CD1c-positive myeloid dendritic cell (primary cell): ENCODE measurements at regions not wholly inside any gene's neighbourhood (a gene's known extent, or its start where the extent isn't known, plus 50 kb on each side); places are given as distances from the start of the nearest gene placed in this dataset.
A peak's percentile ranks its signal among the peaks of the same experiment; 100 is the strongest.

Source experiments
- DNase-seq: peaks from one replicate; pipeline ENCODE4 v3.0.0-alpha.2; 2016; ENCODE audit errors: extremely low spot score

DNA sequence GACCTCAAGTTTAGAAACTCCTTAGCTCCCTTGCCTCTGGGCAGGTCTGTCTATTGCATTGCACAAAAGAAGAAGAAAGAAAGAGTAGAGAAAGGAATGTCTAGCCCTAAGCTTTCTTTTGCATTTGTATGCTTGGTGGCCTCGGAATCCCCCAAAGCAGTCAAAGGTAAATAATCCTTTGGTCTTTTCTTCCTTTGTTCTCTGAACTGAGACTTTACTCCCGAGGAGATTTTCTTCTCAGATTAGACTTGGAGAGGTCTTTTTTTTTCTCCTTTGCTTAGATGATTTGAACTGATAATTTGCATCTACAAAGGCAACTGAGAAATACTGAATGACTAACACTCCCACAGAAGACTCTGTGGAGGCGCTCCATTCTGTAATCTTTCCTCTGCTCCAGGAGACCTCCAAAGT is 93.2 kb downstream of the AKR1D1 start:
- DNase-seq = no peak

DNA sequence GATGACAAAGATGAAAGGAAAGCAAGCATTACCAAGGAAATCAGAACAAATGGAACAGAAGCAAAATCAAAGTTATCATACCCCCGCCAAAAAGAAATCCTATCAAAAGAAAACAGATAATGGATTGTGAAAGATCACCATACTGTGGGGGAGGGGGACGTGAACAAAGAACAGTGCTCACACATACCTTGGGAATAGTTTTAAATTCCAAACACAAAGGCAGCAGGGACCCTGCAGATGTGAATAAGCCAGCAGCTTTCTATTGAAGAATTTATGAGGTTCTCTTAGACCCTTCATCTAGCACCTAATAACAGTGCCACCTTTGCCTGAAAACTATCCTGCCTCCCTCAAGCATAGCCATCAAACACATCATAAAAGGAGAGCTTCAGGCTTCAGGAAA is 94.0 kb downstream of the AKR1D1 start:
- DNase-seq = no peak

DNA sequence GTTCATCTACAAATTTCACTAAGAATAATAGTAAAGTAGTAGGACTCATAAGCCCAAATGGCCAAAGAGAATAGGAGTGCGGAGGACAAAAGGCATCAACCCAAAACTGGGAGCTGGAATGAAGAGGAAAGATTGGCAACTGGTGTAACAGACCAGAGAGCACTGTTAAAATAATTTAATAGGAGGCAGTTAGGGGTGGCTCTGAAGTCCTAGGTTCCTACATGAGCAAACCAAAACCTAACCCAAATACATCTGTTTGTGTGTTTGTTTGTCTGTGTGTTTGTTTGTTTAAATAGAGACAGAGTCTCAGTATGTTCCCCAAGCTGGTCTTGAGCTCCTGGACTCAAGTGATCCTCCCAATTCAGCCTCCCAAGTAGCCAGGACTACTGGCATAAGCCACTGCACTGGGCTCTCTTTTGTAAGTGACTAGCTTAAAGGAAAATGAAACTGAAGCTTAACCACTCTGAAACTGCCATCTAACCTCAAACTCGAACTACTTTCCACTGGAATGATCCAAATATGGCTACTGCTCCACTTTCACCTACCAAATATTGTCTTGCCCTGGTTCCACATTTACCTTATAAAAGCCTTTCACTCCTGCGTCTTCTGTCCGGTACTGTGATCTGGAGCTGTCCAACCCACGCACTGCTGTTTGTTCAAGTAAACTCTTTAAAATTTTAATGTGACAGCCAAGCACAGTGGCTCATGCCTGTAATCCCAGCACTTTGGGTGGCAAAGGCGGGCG is 94.9 kb downstream of the AKR1D1 start:
- DNase-seq = no peak

DNA sequence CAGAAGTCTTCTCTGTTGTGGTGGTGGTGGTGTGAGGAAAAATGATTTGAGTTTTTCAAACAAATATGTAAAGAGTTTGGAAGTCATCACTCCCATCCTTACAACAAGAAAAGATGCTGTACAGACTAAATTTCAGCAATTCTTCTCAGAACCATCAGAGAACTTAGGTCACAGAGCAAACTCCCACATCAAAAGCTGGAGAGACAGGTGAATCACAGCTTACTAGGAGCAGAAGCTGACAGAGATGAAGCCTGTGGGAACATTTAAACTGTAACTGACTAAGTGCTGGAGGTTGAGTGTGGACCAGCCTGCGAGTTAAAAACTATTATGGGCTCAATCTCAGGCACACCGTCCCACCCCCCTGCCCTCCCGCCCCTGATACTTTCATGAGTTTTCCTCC is 97.3 kb downstream of the AKR1D1 start:
- DNase-seq = no peak

DNA sequence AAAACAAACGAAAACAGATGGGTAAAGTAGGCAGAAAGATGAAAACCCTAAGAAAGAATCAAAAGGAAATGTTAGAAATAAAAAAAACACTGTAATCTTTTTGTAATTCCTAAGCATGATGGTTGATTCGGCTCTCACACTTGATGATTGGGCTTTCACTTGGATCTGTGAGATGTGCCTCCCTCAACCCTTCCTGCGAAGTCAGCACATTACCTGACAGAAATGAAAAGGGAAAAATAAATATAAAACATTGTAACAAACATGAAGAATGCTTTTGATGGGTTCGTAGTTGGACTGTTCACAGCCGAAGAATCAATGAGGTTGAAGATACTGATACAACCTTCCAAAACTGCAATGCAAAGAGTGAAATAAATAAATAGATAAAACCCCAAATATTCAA is 99.8 kb downstream of the AKR1D1 start:
- DNase-seq = no peak

DNA sequence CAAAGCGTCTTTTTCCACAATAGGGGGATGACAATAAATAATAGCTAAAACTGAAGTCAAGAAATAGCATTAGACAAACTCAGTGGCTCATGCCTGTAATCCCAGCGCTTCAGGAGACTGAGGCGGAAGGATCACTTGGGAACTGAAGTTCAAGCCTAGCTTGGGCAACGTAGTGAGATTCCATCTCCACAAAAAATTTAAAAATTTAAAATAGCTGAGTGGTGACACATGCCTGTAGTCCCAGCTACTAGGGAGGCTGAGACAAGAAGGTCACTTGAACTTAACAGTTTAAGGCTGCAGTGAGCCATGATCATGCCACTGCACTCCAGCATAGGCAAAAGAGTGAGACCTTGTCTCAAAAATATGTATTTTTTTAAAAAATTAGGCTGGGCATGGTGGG is 107.9 kb downstream of the AKR1D1 start:
- DNase-seq = no peak

DNA sequence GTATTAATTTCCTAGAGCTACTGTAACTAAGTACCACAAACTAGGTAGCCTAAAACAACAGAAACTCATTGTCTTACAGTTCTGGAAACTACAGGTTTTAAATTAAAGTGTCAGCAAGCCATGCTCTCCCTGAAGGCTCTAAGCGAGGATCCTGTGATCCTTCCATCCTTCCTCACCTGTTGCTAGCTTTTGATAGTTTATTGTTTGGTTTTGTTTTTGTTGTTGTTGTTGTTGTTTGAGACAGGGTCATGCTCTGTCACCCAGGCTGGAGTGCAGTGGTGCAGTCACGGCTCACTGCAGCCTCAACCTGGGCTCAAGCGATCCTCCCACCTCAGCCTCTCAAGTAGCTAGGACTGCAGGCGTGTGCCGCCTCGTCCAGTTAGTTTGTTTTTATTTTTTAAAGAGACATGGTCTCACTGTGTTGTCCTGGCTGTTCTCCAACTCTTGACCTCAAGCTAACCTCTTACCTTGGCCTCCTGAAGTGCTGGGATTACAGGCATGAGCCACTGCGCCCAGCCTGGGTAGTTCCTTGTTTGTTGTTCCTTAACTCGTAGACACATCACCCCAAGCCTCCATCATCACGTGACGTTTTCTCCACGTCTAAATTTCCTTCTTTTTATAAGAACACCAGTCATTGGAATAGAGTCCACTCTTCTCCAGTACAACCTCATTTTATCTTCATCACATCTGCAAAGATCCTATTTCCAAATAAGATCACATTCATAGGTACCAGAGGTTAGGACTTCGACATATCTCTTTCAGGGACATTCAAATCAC is 109.1 kb downstream of the AKR1D1 start:
- DNase-seq = no peak

DNA sequence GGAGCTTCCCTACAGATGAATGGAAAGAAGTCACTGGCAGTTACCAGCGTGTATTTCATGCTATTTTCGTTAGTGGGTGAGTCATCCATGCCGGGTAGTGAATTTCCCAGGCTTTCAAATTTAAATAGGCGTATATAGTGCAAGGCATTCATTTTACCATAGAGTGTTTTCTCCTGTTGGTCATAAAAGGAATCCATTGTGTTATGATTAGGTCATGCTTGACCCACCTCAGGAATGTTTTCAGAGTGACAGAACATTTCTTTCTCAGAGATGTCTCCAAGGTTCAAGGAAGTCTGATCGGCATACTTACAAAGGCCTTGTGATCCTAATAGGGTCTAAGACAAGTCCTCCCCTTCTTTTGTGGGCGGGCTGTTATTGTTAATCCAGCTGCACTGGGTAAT is 110.7 kb downstream of the AKR1D1 start:
- DNase-seq = no peak

DNA sequence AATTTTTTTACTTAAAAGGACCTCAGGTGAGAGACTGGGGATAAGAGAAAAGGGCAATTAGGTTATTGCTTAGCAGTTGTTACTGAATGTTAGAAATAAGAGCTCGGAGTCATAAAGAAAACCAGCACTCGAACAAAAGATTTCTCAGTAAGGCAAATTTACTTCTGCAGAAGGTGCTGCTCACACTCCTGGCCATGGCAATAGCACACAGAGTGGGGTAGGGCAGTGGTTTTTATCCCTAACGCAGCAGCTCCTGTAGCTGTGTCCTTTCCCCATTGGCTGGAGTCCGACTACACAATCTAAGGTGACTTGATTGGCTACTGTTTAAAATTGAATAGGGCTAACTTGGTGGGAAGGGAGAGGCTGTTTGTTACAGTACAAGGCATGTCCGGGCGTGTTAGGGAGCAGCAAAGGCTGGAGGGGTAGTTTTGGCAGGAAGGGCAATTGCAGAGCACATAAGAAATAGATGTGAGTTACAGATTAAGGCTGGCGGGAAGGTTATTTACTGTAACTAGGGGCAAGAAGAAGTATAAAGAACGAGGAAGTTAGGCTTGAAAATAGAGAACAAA is 112.1 kb downstream of the AKR1D1 start:
- no peak for DNase-seq

DNA sequence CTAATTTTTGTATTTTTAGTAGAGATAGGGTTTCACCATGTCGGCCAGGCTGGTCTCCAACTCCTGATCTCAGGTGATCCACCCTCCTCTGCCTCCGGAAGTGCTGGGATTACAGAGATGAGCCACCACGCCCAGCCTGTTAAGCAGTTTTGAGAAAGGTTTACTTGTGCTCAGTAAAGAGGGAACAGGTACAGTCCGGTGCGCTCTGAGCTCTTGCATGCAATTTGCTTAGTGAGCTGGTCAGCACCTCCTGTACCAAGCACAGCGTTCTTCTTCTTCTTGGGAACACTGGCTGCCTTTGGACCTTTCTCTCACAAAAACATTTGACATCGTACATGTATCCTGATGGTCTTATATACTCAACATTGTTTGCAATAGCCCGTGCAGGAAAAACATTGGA is 118.3 kb downstream of the AKR1D1 start:
- DNase-seq = no peak

DNA sequence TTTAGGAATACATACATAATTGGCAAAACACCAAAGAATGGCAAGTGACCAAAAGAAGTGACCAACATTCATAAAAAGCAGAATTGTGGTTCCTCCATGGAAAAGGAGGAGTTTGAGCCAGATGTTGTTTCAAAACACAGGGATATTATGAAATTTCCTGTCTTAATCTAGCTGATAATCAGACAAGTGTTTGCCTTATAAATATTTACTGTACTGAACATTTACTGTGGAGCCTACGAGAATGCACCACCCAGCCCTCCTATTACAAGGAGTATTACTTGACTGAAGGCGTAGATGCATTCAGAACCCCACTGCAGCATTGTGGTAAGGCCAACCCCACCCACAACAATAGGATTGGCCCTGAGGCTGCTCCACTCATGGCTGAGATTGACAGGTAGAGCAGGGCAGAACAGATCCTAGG is 118.9 kb downstream of the AKR1D1 start:
- DNase-seq = peak; percentile 34

DNA sequence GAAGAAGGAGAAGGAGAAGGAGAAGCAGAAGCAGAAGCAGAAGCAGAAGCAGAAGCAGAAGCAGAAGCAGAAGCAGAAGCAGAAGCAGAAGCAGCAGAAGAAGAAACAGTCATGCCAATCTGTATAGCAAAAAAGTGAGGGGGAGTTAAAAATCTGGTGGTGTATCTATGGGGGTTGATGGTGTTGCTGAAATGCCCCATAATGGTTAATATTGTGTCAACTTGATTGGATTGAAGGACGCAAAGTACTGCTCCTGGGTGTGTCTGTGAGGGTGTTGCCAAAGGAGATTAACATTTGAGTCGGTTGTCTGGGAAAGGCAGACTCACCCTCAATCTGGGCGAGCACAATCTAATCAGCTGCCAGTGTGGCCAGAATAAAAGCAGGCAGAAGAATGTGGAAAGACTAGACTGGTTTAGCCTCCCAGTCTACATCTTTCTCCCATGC is 120.3 kb downstream of the AKR1D1 start:
- peak; percentile 64 for DNase-seq

DNA sequence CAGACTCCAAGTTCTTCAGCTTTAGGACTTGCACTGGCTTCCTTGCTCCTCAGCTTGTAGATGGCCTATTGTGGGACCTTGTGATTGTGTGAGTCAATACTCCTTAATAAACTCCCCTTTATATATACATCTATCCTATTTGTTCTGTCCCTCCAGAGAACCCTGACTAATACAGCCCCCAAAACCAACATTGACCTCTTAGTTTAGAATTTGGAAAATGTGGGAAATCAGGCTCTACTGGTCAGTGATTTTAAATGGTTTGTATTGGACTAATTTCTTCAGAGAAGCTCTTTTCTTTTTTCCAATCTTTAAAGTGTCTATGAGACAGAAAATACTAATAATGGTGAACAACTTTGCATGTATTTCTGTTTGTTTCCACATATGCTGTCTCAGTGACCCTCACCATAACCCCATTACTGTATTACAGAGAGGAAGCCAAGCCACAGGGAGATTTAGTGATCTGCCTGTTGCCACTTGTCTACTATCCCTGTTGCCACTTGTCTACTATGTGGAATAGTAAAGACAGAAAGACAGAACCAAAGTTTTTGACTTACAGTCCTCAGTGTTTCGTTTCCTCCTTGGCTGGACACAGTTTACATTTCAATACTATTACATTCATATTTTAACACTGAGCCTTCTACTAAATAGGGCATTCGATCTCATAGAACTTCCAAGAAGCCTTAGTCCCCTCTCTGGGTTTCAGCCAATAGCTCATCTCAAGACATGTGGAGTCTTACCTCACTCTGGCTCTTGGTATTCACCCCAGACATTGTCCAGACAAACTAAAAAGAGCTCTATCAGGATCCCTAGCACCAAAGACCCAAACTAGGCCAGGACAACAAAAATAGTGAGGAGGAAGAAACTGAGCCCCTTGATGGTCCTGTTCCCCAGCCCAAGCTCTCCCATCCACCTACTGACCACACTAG is 121.0 kb downstream of the AKR1D1 start:
- DNase-seq = peak; percentile 5

DNA sequence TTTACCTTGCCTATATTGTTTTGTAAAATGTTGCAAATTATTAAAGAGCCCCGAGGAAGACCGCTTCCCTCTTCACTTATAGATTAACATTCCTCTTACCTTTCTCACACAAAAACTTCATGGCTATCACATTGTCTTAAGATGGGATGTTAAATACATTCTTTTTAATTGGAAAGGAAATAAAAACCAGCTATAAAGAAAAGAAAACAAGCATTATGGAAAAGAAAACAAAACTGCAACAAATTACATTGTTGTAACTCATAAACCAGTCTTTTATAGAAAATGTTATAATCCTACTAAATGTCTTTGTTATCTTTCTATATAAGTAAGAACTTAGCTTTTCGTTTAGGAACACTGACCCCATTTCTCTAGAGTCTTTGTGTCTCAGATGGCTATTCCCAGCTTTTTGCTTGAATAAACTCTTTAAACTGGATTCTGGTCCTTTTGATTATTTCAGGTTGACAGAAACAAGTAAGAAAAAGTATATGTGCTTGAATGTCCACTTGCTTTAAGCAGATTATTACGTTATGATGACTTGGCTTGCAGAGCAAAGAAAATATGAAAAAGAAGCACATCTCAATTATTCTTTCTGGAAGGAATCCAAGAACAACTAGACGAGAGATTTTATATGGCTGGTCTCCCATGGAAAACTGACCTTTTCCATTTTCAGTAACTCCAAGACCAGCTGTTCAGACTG is 128.2 kb downstream of the AKR1D1 start:
- DNase-seq = no peak

DNA sequence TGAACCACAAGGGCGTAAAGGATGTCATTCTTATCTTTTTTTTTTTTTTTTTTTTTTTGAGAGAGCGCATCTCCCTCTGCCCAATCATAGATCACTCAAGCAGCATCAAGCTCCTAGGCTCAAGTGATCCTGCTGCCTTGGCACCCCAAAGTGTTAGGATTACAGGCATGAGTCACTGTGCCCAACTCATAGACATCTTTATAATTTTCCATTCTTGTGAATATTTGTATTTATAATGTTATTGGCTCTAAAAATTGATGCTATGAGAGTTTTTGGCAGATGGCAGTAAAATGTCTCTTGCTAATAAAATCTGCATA is 128.7 kb downstream of the AKR1D1 start:
- DNase-seq = no peak

DNA sequence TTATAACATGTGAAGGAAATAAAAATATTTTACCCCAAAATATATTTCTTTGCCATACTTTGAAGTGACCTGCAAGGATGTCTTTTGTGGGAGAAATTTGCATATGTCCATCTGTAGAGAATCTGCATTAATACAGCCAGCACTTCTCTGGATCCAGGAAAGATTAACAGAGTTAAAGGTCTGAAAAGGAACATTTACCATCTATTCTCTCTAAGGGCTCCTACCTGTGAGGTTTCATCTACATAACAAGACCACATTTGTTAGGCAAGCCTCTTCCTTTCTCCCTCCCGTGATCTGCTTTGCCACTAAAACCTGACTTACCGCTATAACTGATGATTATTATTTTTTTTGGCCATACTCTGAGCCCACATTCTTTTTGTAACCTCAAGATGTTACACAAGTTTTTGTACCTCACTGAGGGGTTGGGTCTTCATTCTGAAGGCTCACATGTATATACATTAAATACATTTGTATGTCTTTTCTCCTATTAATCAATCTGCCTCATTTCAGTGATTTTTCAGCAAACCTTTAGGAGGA is 129.4 kb downstream of the AKR1D1 start:
- DNase-seq = no peak

DNA sequence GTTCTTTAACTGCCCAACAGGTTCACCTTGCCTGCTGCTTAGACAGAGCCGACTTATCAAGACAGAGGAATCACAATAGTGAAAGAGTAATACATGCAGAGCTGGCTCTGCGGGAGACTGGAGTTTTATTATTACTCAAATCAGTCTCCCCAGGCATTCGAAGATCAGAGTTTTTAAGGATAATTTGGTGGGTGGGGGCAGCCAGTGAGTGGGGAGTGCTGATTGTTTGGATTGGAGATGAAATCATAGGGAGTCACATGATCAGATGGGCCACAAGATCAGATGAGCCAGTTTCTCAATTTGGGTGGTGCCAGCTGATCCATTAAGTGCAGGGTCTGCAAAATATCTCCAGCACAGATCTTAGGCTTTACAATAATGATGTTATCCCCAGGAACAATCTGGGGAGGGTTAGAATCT is 131.3 kb downstream of the AKR1D1 start:
- no peak for DNase-seq

DNA sequence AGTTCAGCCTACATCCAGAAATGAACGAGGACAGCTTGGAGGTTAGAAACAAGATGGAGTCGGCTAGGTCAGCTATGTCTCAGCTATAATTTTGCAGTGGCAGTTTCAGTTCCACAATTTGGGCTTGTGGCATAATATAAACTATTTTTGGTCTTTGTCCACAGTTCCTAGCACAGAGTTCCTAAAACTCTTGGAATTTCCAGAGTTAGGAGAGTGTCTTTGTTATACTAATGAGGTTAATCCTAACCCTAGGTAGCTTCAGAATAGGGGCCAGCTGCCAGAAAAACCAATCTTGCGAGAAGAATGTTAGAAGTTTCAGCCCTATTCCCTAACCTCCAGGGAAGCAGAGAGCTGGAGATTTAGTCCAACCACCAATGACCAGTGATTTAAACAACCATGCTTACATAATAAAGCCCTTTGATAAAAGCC is 131.9 kb downstream of the AKR1D1 start:
- peak; percentile 31 for DNase-seq

DNA sequence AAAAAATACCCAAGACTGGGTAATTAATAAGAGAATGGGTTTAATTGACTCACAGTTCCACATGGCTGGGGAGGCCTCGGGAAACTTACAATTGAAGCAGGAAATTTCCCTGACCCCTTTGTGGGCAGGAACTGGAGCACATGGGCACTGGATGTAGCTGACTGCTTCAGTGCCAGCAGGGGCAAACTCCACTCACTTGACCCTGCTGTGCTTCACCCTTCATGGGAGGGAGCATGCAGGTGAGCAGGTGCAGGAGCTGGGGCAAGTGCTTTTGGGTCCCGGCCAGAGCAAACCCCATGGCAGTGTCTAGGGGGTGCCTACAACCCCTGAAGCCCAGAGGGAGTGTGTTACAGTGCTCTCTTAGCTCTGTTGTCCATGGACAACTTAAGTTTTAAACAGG is 132.6 kb downstream of the AKR1D1 start:
- no peak for DNase-seq

DNA sequence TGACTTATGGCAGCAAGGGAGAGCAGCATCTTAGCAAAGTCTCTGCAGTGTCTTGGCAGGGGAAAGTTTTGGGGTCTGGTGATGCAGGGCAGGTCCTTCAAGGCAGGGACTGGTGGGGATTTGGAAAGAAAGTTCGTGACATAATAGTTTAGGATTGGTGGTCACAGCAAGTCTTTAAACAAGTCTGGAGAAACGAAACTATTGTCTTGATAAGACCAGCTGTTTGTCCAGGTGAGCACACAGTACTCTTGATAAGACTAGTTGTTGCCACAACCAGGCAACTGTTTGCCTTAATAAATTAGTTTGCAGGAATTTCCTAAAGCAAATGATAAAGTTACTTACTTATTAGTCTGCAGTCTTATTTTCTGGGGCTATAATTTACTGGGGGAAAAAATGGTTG is 136.1 kb downstream of the AKR1D1 start:
- DNase-seq = no peak

DNA sequence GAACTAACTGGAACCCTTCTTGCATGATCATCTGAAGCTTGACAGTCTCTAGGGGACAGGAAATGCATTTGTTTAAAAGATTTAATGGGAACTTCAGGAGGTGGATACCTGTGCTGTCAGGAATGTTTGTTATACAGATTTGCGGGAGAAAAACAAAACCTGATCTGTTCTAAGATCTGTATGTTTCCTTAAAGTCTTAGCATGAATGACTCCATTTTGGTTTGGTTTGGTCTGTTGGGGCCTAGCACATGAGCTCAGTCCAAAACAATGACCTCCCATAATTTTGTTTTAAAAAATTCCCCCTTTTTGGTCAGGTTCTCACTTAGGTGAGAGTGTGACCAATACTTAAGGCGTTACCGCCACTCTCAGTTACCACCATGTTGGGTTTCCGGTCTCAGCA is 138.7 kb downstream of the AKR1D1 start:
- no peak for DNase-seq
